GM23338 (cell line): ENCODE measurements at regions not wholly inside any gene's neighbourhood (a gene's known extent, or its start where the extent isn't known, plus 50 kb on each side); places are given as distances from the start of the nearest gene placed in this dataset.

Source experiments
- ATAC-seq: fragments of 200-7000 bp; cut with Tn5 transposase; 3 replicates; pipeline ENCODE4 v1.9.1; 2020
- DNase-seq: peaks from one replicate; pipeline ENCODE4 v3.0.0-alpha.2; 2015; ENCODE audit warnings: low spot score
- H2AFZ ChIP-seq: fragments of 200-600 bp; sonication (generic); 2 replicates; pipeline ENCODE4 v1.8.0; 2016; ENCODE audit warnings: antibody characterized with exemption, mild to moderate bottlenecking, moderate library complexity
- H3F3A ChIP-seq: fragments of 200-600 bp; sonication (generic); replicated peaks from 2 replicates; pipeline ENCODE4 v1.8.0; 2017; ENCODE audit warnings: antibody characterized with exemption, mixed run types, low read depth
- H3K27ac ChIP-seq: fragments of 200-600 bp; sonication (generic); 2 replicates; pipeline ENCODE4 v1.6.1; 2016; ENCODE audit warnings: low read depth
- H3K27me3 ChIP-seq: fragments of 200-600 bp; sonication (generic); 2 replicates; pipeline ENCODE4 v1.8.0; 2016; ENCODE audit warnings: mild to moderate bottlenecking, mixed run types, moderate library complexity; ENCODE audit not compliant: insufficient read depth
- H3K36me3 ChIP-seq: fragments of 200-600 bp; sonication (generic); 2 replicates; pipeline ENCODE4 v1.8.0; 2016; ENCODE audit warnings: mild to moderate bottlenecking; ENCODE audit not compliant: insufficient read depth
- H3K4me1 ChIP-seq: fragments of 200-600 bp; sonication (generic); 2 replicates; pipeline ENCODE4 v1.8.0; 2016; ENCODE audit warnings: mild to moderate bottlenecking, moderate library complexity; ENCODE audit not compliant: insufficient read depth
- H3K4me2 ChIP-seq: fragments of 200-600 bp; sonication (generic); 2 replicates; pipeline ENCODE4 v1.7.1; 2017; ENCODE audit warnings: mixed run types
- H3K4me3 ChIP-seq: fragments of 200-600 bp; sonication (generic); 2 replicates; pipeline ENCODE4 v1.6.1; 2016; ENCODE audit warnings: mixed run types
- H3K79me2 ChIP-seq: fragments of 200-600 bp; sonication (generic); replicated peaks from 2 replicates; pipeline ENCODE4 v1.8.0; 2017; ENCODE audit warnings: mild to moderate bottlenecking; ENCODE audit not compliant: insufficient read depth
- H3K9me2 ChIP-seq: fragments of 200-600 bp; sonication (generic); 2 replicates; pipeline ENCODE4 v1.8.0; 2017; ENCODE audit not compliant: insufficient read depth
- H4K20me1 ChIP-seq: fragments of 200-600 bp; sonication (generic); replicated peaks from 2 replicates; pipeline ENCODE4 v1.8.0; 2017; ENCODE audit warnings: mild to moderate bottlenecking; ENCODE audit not compliant: insufficient read depth
- H3K27ac Mint-ChIP-seq: 2 replicates; pipeline ENCODE4 v1.8.0; 2020; ENCODE audit warnings: inconsistent platforms, mild to moderate bottlenecking, moderate library complexity, mixed read lengths
- H3K27me3 Mint-ChIP-seq: 3 replicates; pipeline ENCODE4 v1.8.0; 2022; ENCODE audit warnings: low read depth, mild to moderate bottlenecking, moderate library complexity, mixed read lengths, inconsistent platforms; ENCODE audit not compliant: insufficient read depth, poor library complexity
- H3K36me3 Mint-ChIP-seq: 3 replicates; pipeline ENCODE4 v1.8.0; 2021; ENCODE audit warnings: low read depth, mild to moderate bottlenecking, inconsistent platforms, moderate library complexity, mixed read lengths
- H3K4me1 Mint-ChIP-seq: 3 replicates; pipeline ENCODE4 v1.8.0; 2020; ENCODE audit warnings: mild to moderate bottlenecking, inconsistent platforms, mixed read lengths
- H3K4me3 Mint-ChIP-seq: 3 replicates; pipeline ENCODE4 v1.8.0; 2021; ENCODE audit warnings: moderate library complexity, mild to moderate bottlenecking, inconsistent platforms, mixed read lengths
- H3K9me3 Mint-ChIP-seq: 3 replicates; pipeline ENCODE4 v1.8.0; 2020; ENCODE audit warnings: moderate library complexity, mild to moderate bottlenecking, inconsistent platforms, mixed read lengths
- CREB1 ChIP-seq: fragments of 250-450 bp; sonication (Bioruptor Pico); IDR thresholded peaks from 2 replicates; pipeline ENCODE4 v1.5.0; 2020; ENCODE audit warnings: low read depth, mild to moderate bottlenecking, moderate library complexity
- CTCF ChIP-seq, 2 experiments: fragments of 200-600 bp in 1 of 2; sonication (generic) in 1 of 2; conservative IDR thresholded peaks; 2 replicates each; pipeline versions ENCODE4 v1.5.1 to v1.6.1; 2016 to 2017; ENCODE audit warnings: antibody characterized with exemption in 2 of 2, low read depth in 2 of 2, mild to moderate bottlenecking in 2 of 2, moderate library complexity in 1 of 2
- ETS1 ChIP-seq: IDR thresholded peaks from 2 replicates; pipeline ENCODE4 v1.6.1; 2016; ENCODE audit warnings: antibody characterized with exemption
- EZH2 ChIP-seq: fragments of 200-600 bp; sonication (generic); IDR thresholded peaks from one replicate; pipeline ENCODE4 v1.8.0; 2017; ENCODE audit warnings: antibody characterized with exemption, mild to moderate bottlenecking, low read depth; ENCODE audit not compliant: unreplicated experiment
- EZH2phosphoT487 ChIP-seq: fragments of 200-600 bp; sonication (generic); IDR thresholded peaks from one replicate; pipeline ENCODE4 v1.8.1; 2018; ENCODE audit warnings: antibody characterized with exemption; ENCODE audit not compliant: unreplicated experiment
- JUNB ChIP-seq: IDR thresholded peaks from one replicate; pipeline ENCODE4 v1.6.1; 2016; ENCODE audit warnings: antibody characterized with exemption; ENCODE audit not compliant: unreplicated experiment
- NANOG ChIP-seq: IDR thresholded peaks from 2 replicates; pipeline ENCODE4 v1.6.1; 2016; ENCODE audit warnings: antibody characterized with exemption, borderline replicate concordance
- POLR2AphosphoS5 ChIP-seq: IDR thresholded peaks from 2 replicates; pipeline ENCODE4 v1.6.1; 2016; ENCODE audit warnings: antibody characterized with exemption, low read depth
- REST ChIP-seq: IDR thresholded peaks from one replicate; pipeline ENCODE4 v1.6.1; 2018; ENCODE audit warnings: antibody characterized with exemption; ENCODE audit not compliant: unreplicated experiment
- STAT1 ChIP-seq: IDR thresholded peaks from one replicate; pipeline ENCODE4 v1.6.1; 2016; ENCODE audit warnings: antibody characterized with exemption; ENCODE audit not compliant: unreplicated experiment
- ZNF114 ChIP-seq: fragments of 250-450 bp; sonication (Bioruptor Pico); IDR thresholded peaks from 2 replicates; pipeline ENCODE4 v1.5.0; 2020; ENCODE audit warnings: mild to moderate bottlenecking, moderate library complexity
- ZNF331 ChIP-seq: fragments of 250-450 bp; sonication (Bioruptor Pico); IDR thresholded peaks from 2 replicates; pipeline ENCODE4 v1.5.0; 2020; ENCODE audit warnings: low read depth, mild to moderate bottlenecking, moderate library complexity
- ZNF462 ChIP-seq: fragments of 250-450 bp; sonication (Bioruptor Pico); IDR thresholded peaks from 2 replicates; pipeline ENCODE4 v1.5.0; 2020; ENCODE audit warnings: mild to moderate bottlenecking, moderate library complexity

GRCh38 chr3:26932752-26933151 is 310.2 kb downstream of the LRRC3B start:
- H4K20me1 ChIP-seq = no peaks in the 10 kb centered on the region
- Mint-ChIP-seq H3K4me3 (no peak overlapping the region), H3K4me1 (no peaks in the 10 kb centered on the region), H3K27me3 (peaks cover under 1% of the 10 kb centered on the region), H3K36me3 (no peaks in the 10 kb centered on the region), H3K27ac (peak overlapping the region; percentile 47), H3K9me3 (no peaks in the 10 kb centered on the region)
- no peak overlapping the region for H3K27ac ChIP-seq
- no peaks in the 10 kb centered on the region for H3K4me1 ChIP-seq
- no peak for ATAC-seq
- no peaks in the 10 kb centered on the region for H3K79me2 ChIP-seq
- H2AFZ ChIP-seq = no peak overlapping the region
- H3K9me2 ChIP-seq = no peaks in the 10 kb centered on the region
- H3K4me2 ChIP-seq = no peak overlapping the region
- H3K4me3 ChIP-seq = no peak overlapping the region
- H3F3A ChIP-seq = no peaks in the 10 kb centered on the region
- no peaks in the 10 kb centered on the region for H3K27me3 ChIP-seq
- TF ChIP-seq EZH2 (no peak), REST (no peak), ETS1 (no peak), CTCF (conservative IDR thresholded peaks at IDR 0.05; ENCODE audit: low read depth in 2 of 2) (no peak), ZNF114 (CRISPR knock-in tag) (no peak), NANOG (no peak), ZNF462 (CRISPR knock-in tag) (no peak), CREB1 (CRISPR knock-in tag) (no peak), ZNF331 (CRISPR knock-in tag) (no peak), EZH2phosphoT487 (no peak), STAT1 (no peak), JUNB (no peak), POLR2AphosphoS5 (no peak)
- no peaks in the 10 kb centered on the region for H3K36me3 ChIP-seq
- no peak for DNase-seq
